ENCODE measurements at regions not wholly inside any gene's neighbourhood (a gene's known extent, or its start where the extent isn't known, plus 50 kb on each side); places are given as distances from the start of the nearest gene placed in this dataset.
"Not testable (repeated sequence)": the region's sequence is repeated elsewhere in the genome, so short reads cannot be mapped to it uniquely, and the experiment has no call there.

GRCh38 chr16:88134899-88135682 is 183.9 kb downstream of the BANP start:
- TF ChIP-seq CTCF, POLR2A (IDR thresholded peaks at IDR 0.05): not testable (repeated sequence)

Data from adrenal gland (tissue), 5 donors.